NCI-H128 (cell line): ENCODE measurements at regions not wholly inside any gene's neighbourhood (a gene's known extent, or its start where the extent isn't known, plus 50 kb on each side); places are given as distances from the start of the nearest gene placed in this dataset.

Experiments used
- DNase-seq: peaks from one replicate; lab custom pipeline; 2025; ENCODE audit not compliant: unreplicated experiment; lab: John Stamatoyannopoulos, UW

- DNase-seq: no peak
These were observed 277.4 kb downstream of the KIF4B start for GRCh38 chr5:155290937-155291336.

- DNase-seq: no peak
These were observed 280.1 kb downstream of the KIF4B start for GRCh38 chr5:155293605-155294178.

DNA sequence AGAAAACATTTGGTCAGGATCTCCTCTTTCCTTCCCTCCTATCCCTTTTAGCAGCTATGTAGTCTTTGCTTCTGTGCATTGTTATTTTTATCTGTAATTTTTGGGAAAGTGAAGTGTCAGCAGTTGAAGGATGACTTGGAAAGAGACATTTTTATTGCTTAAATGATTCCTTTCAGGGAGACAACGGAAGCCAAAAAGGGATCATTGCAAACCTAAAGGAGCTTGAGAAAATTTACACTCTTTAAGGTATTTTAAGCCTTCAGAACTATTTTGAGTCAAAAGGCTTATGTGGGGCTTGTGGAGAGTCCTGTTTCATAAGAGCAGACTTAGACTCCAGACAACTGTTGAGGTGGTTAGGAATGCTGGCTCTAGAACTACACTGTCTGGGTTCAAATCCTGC, 281.6 kb downstream of the KIF4B start:
- no peak for DNase-seq

DNA sequence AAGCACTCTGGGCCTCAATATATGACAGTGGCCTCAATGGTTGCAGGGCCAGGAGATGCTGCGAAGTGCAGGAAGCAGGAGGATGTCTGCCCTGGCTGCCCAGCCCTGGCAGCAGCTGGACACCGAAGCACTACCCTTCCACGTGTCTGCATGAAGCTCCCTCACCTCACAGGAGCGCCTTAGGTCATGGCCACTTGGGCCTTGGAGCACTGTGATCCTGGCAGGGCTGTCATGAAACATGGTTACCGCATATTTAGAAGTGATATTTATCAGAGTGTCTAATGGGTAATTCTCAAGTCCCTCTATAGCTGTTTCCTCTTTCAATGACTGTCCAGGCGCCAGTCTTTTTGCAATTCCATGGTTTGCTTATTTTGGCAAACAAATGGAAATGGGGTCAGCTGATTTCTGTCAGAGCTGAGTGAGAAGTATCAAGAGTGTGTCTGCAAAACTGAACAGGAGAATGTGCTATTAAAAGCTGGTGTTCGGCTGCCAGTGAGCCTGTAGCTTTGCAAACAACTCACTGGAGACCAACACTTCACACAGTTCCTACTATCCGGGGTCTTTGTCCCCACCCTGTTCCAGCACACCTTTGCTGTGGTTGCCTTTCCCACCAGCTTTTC, 285.9 kb downstream of the KIF4B start:
- DNase-seq: no peak

GRCh38 chr5:155303120-155303519, 289.6 kb downstream of the KIF4B start:
- no peak for DNase-seq

- DNase-seq: no peak
These were observed 293.7 kb downstream of the KIF4B start for GRCh38 chr5:155307229-155307628.

DNA sequence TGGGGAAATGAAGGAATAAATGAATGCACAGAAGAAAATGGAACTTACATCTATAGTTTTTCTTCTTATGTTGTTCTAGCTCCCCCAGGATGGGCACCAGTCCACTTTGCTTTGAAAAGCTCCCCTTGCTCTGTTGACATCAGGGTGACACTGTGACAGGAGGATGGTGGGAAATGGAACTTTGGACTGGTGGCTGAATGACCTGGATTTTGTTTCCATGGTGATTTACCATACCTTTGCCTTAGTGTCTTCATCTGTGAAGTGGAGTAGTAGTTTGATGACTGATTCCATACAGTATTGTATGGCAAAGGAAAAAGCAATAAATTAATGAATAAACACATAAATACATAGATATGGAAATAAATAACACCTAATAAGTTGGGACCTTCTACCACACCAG, 294.7 kb downstream of the KIF4B start:
- no peak for DNase-seq

GRCh38 chr5:155309021-155309746, 295.6 kb downstream of the KIF4B start:
- DNase-seq: no peak

DNA sequence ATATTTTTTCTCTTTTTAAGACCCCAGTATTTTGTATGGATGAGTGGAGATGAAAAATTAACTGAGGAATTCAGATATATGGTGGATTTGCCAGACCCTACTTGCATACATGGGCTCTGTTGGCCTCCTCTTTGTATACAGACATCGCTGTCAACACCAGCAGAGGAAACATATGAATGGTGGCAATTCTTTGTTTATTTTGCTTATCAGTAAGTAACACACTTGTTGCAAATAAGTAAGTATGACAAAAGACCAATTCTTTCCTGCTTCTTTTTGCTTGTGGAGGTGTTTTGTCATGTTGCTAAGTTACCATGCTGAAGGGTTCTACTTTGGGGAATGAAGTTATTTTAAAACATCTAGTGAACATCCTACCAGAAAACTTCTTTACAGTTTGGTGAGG, 298.2 kb downstream of the KIF4B start:
- no peak for DNase-seq

DNA sequence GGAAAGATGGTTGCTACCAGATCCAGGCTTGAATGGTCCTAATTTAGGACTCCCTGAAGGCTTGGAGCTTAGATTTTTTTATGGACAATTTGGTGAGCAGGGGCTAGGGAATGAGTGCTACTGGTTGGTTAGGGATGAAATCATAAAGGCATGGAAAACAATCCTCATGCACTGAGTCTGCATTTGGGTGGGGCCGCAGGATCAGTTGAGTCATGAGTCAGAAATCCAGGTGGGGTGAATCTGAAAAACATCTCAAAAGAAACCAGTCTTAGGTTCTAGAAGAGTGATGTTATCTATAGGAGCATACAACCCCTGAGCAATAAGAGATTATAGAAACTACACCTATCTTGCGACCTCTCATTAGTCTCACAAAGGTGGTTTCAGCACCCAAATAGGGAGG, 300.0 kb downstream of the KIF4B start:
- DNase-seq: no peak

DNA sequence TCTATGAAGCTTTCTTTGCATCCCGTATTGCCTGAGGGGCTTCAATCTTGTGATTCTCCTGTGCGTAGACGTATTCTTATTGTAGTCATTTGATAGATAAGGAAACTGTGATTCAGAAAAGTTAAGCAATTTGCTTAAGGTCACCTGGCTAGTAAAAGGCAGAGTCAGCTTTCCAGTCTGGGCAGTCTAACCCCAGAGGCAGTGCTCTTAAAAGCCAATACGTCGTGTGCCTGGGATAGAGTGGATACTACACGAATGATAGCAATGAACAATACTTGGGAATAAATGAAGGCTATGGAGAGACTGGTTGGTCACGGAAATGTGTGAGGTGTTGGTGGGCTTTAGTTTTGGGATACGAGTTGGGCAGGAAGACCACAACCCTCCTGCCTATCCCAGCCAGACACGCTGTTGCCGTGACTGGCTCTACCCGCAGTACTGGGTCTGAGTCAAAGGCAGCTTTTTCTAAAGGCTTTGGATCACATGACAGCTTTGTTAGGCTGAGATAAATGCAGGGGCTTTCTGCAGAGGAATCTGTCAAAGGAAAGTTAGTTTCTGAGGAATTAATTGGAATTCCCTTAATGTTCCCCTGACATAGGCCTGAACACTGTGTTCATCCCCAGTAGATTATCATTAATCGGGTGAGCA, 302.6 kb downstream of the KIF4B start:
- DNase-seq: no peak

DNA sequence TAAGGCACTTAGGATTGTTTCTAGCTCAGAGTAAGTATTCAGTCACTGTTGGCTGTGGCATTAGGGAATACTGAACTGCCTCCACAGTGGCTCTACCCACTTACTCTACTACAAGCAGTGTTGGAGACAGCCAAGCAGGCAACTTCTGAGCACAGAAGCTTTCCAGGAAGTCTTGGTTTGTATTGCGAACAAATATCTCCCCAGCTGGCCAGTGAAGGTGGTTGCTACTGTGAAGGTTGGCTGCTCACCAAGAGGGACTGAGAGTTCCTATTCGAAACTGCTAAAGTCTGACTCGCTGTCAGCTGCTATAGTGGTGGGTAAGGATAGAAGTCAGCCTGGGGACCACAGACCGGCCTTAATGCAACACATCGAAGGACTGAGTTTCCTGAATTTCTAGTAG, 319.1 kb downstream of the KIF4B start:
- no peak for DNase-seq

- DNase-seq: no peak
These were observed 329.4 kb downstream of the KIF4B start for GRCh38 chr5:155342956-155343355.

DNA sequence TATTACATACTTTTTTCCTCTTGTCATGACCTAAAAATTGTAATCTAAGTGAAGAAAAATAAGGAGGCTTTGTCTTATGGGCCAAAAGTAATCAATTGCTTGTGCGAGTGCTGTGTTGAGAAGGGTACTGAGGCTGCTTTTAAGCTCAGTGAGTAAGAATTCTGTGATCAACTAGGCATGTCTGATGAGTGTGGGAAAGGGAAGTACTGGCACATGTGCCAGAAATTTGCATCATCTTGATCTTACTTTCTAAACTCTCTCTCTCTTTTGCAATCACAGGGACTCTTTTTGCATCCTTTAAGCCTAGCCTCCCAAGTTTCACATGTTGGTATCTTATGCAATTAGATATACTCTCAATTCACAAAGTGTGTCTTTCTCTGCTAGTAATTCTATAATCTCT, 329.9 kb downstream of the KIF4B start:
- DNase-seq: no peak

GRCh38 chr5:155353231-155353630, 339.7 kb downstream of the KIF4B start:
- no peak for DNase-seq

- no peak for DNase-seq
These were observed 352.5 kb downstream of the KIF4B start for GRCh38 chr5:155366096-155366495.

DNA sequence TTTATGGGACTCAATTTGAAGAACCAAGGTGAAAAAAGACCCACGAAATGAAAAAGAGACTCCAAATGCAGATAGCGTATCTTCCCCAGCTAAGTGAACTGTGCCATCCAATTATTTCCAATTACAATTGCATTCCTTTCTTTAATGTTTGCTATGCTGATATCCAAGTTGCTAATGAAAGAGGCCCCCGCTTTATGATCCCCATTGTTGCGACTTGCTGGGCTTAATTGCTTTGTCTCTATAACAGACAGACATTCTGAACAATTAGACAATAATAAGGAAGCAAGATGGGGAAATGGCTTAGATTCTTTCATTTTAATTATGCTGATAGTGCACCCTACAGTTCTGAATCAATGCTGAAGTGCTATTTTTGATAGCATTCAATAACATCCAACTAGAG, 354.3 kb downstream of the KIF4B start:
- DNase-seq: no peak

- no peak for DNase-seq
These were observed 354.9 kb downstream of the KIF4B start for GRCh38 chr5:155368490-155368889.

GRCh38 chr5:155380480-155380879, 366.9 kb downstream of the KIF4B start:
- DNase-seq: no peak

GRCh38 chr5:155381654-155382053, 368.1 kb downstream of the KIF4B start:
- no peak for DNase-seq

DNA sequence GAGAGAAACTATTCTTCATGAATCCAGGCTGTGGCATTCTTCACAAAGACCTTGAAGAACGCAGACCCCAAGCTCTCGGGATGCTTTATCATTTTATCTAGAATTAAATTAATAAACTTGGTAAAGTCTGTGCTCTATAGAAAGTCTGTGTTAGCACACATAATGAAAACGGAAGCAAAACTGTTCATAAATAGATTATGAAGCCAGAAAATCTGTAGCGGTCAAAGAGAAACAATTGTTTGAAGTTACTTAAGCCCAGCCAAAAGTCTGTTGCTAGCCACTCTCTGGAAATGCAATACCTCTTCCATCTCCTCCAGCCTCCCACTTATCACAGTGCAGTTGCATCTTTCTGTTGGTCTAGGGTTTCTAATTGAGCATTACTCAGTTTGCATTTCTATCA, 375.9 kb downstream of the KIF4B start:
- no peak for DNase-seq

- DNase-seq: no peak
These were observed 381.2 kb downstream of the KIF4B start for GRCh38 chr5:155394727-155395126.
